GM21825 (cell line): ENCODE measurements at regions not wholly inside any gene's neighbourhood (a gene's known extent, or its start where the extent isn't known, plus 50 kb on each side); places are given as distances from the start of the nearest gene placed in this dataset.
"Not testable (repeated sequence)": the region's sequence is repeated elsewhere in the genome, so short reads cannot be mapped to it uniquely, and the experiment has no call there.

Experiments
- ATAC-seq: cut with Tn5 transposase; IDR thresholded peaks from one replicate; pipeline ENCODE4 v1.9.1; 2021; ENCODE audit warnings: mild to moderate bottlenecking, moderate library complexity; ENCODE audit not compliant: unreplicated experiment

DNA sequence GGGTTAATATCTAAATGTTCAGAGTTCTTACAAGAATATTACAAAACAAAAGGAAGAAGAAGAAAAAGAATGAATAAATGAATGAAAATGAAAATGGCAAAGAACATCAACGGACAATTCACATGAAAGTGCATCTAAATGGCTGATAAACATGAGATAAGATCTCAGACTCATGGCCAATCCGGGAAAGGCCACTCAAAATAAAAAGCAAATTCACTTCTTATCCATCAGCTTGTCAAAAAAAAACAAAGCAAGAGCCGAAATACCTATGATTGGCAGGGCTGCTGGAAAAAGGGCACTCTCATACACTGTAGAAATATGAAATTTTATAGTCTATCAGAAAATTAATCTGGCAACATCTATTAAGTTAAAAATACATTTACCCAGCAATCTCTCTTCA lies 103.6 kb upstream of the EDEM3 start:
- no peak for ATAC-seq

GRCh38 chr1:184854496-184855140 lies 100.0 kb upstream of the EDEM3 start:
- no peak for ATAC-seq

GRCh38 chr1:184854036-184854435 lies 99.4 kb upstream of the EDEM3 start:
- ATAC-seq: no peak

GRCh38 chr1:184851822-184852746 lies 97.4 kb upstream of the EDEM3 start:
- ATAC-seq: no peak

GRCh38 chr1:184843732-184844495 lies 89.3 kb upstream of the EDEM3 start:
- peak; percentile 99 for ATAC-seq

DNA sequence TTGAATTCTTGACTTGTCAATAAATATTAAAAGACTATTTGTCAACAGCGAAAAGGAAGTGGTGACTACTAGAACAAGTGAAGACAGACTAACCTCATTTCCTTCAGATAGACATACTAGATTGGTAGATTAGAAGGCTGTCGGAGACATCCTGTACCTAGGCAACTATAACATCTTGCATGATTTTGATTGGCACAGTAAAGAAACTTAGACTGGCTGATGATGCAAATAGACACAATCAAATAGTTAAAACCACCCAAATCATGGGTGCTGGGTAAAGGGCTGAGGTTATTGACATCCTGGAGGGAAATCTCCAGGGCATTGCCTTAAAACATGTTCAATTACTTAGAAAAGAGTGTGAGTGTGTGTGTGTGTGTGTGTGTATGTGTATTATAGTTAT lies 85.9 kb upstream of the EDEM3 start:
- ATAC-seq: no peak

DNA sequence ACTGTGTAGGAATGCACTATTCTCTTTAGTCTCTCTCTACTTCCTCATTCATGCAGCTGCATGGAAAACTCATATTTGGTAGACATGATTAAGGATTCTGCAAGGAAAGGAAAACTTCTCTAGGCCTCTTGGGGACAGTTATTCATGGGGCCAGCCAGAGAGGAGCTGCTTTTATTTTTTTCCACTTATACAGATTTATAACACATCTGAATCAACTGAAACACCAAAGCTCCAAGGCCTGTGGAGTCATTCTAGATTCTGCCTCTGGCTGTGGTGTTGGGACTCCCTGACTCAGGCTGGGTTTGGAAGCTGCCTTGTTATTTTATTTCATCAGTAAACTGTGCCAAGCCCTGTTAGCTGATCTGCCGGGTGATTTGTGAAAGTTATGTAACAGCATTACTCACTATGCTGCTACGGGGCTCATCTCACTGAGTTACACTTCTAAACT lies 83.9 kb upstream of the EDEM3 start:
- no peak for ATAC-seq

GRCh38 chr1:184836934-184837895 lies 82.6 kb upstream of the EDEM3 start:
- ATAC-seq: peak; percentile 73

DNA sequence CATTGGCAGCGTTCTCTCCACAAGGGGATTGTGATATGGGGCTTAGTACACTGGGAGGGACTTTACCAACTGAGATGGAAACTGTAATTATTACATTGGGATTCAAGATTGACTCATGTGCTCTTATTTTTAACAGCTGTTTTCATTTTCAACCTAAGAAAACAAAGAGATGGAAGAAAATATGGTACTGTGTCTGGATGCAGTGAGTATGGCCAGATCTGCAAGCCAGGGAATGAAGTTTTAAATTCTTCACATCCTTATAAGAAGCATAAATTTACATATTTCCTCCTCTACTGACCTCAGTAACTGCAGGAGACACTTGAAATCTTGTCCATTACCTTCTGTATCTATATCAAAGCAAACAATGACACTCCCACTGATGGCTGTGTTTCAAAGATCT lies 81.5 kb upstream of the EDEM3 start:
- ATAC-seq: no peak

GRCh38 chr1:184833994-184834393 lies 79.3 kb upstream of the EDEM3 start:
- not testable (repeated sequence) for ATAC-seq

DNA sequence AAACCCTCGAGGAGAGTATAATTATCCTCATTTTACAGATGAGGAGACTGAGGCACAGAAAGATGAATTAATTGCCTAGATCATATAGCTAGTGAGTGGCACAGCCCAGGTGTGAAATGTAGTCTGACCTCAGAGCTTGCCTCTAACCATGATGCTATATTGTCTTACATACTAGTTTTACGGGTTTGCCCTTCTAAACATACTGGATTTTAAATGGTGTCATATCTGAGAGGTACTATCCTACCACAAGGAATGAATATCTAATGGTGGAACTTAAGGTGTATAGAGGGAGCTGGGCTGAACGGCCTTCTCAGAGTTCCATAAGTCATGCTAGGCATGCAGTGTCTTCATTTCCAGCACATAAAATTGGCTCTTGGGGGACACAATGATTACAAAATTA lies 77.9 kb upstream of the EDEM3 start:
- ATAC-seq: no peak

- not testable (repeated sequence) for ATAC-seq
These were observed 74.8 kb upstream of the EDEM3 start for GRCh38 chr1:184829496-184829895.

DNA sequence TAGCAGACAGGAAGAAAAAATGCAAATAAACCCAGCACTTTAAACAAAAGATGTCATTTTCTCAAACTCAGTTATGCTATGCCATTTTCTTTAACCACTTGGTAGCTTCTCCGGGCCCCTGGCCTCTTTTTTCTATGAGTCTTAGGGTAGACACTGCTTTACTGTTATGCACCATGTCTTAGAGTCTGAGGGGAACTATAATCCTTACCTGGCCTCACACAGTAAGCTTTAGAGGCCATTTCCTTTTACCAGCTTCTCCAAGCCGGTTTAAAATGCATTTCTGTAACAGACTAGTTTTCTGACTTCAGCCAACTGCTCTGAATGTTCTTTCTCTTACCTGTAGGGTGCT lies 73.7 kb upstream of the EDEM3 start:
- ATAC-seq: no peak

DNA sequence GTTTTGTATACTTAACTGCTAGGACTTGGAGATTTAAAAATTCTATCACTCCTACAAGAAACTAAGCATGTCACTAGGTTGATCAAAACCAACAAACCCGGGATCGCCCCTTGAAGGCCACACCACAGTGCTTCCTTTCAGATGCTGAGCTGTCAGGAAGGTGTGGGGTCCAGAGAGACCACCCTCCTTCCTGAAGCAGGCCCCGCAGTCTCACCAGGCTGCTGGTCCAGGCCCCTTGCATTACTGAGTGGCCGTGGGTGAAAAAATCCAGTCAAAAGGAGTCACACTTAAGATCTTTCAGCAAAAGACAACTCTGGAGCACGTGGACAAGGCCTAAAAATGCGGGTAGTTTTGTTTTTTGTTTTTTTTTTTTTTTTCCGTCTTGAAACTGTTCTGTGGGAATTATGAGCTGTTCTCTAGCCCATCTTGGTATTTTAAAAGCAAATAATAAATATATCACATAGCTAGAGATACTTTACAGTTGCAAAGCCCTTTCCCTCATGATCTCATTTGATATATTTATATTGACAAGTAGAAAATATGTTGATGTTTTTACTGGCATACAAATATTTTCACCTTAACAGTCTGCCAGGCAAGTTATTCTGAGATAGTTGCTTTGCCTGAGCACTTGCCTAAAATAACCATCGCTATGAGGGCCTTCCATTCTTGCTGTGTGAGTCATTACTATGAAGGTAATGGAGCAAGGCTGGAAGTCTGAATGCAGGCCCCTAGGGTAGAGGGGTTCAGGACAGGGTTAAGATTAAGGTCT lies 73.1 kb upstream of the EDEM3 start:
- no peak for ATAC-seq

- peak; percentile 28 for ATAC-seq
These were observed 71.3 kb upstream of the EDEM3 start for GRCh38 chr1:184826001-184826400.

DNA sequence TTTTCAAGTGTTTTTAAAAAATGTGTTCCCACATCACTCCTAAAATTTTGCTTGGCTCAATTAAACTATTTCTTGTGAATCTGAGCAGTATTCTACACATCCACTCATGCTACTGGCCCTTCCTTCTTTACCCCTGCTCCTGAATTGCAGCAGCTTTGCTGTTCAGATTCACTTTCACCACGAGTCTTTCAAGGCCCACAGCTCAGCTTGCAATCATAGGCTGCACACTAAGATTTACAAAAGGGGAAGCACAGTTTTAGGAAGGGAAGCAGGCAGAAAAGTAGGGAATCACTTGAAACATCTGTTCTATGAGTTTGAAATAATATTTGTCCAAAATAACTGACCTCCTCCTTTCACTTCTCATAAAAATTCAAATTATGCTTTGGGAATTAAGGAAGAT lies 70.9 kb upstream of the EDEM3 start:
- ATAC-seq: no peak

DNA sequence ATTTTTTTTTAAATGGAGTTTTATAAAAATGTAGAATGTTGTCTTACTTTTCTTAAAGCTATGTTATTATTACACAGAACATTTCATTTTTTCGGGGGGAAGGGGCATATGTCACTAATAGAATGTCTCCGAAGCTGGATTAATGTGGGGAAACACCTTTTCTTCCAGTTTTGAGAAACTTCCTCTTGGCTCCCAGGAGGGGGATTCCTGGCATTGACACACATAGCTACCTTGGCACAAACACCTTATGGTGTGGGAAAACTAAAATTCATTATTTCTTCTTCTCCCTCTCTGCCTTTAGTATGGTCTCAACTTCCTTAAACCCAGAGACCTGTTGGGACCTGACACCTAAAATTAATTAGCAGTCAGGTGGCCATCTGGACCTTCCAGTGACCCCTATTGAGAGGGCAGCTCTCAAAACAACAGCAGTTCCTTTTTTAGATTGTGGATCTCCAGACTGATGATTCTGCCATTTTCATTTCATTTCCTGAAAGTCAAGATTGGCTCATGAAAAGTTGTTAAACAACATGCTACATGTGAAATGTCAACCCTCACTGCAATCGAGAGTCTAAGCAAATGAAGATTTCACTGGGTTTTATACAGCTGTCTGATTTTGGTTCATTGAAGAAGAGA lies 70.1 kb upstream of the EDEM3 start:
- ATAC-seq: no peak

DNA sequence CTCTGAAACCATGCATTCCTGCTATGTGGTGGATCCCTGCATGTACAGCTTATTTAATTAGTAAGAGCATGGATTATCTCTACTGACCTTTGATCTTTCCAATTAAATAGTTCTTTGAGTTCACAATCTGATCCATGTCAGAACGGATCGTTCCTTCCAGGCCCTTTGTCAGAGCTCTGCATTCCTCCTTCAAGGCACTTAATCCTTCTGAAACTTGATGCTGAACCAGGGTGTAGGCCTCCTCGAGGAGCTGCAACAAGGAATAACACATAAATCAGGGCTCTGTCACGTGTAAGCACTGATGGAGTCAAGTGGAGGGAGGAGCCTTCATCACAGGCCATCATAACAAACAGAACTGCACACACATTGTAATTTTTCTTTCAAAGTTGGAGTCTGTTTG lies 68.4 kb upstream of the EDEM3 start:
- no peak for ATAC-seq

DNA sequence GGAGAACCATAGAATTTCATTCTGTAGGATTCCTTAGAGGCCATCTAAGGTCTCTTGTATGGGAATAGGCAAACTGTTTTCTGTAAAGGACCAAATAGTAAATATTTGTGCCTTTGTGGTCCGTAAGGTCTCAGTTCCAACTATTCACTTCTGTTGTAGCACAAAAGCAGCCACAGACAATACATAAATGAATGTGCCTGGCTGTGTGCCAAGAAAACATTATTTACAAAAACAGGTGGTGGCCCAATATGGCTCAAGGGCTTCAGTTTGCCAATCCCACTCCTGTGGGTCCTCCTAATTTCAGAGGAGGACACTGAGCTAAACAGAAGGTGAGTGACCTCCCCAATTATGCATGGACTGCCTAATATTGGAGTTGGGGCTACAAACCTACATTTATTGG lies 67.6 kb upstream of the EDEM3 start:
- no peak for ATAC-seq
